ENCODE measurements at regions not wholly inside any gene's neighbourhood (a gene's known extent, or its start where the extent isn't known, plus 50 kb on each side); places are given as distances from the start of the nearest gene placed in this dataset.

GRCh38 chr6:2310042-2310441, 64.6 kb upstream of the GMDS start:
- TF ChIP-seq GATA2 (IDR thresholded peaks at IDR 0.05; ENCODE audit: low read depth, low read length): no peak
- no peak for TF ChIP-seq GATA3 (IDR thresholded peaks at IDR 0.05; ENCODE audit: low read depth, low read length)
